ENCODE measurements at regions not wholly inside any gene's neighbourhood (a gene's known extent, or its start where the extent isn't known, plus 50 kb on each side); places are given as distances from the start of the nearest gene placed in this dataset.

DNA sequence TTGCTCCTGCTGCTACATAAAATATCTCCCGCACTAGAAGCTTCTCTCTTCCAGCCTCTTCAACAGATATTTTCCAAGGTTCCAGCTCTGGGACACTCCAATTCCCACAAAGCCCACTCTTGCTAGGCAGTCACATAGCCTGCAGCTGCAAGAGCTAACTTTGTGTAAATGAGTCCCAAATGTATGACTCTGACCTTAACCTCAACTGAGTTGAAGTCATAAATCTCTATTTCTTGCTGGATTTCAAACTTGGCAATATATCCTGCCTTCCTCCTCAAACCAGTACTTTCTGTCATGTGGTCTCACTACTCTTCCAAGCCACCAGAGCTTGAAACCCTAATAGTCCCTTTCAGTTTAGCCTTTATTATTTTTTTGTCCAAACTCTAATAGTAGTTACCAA is 315.4 kb upstream of the GRIA3 start:
- no peak for DNase-seq (ENCODE audit: low spot score, unreplicated experiment)
- TF ChIP-seq, protein P1, sequence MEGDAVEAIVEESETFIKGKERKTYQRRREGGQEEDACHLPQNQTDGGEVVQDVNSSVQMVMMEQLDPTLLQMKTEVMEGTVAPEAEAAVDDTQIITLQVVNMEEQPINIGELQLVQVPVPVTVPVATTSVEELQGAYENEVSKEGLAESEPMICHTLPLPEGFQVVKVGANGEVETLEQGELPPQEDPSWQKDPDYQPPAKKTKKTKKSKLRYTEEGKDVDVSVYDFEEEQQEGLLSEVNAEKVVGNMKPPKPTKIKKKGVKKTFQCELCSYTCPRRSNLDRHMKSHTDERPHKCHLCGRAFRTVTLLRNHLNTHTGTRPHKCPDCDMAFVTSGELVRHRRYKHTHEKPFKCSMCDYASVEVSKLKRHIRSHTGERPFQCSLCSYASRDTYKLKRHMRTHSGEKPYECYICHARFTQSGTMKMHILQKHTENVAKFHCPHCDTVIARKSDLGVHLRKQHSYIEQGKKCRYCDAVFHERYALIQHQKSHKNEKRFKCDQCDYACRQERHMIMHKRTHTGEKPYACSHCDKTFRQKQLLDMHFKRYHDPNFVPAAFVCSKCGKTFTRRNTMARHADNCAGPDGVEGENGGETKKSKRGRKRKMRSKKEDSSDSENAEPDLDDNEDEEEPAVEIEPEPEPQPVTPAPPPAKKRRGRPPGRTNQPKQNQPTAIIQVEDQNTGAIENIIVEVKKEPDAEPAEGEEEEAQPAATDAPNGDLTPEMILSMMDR (IDR thresholded peaks at IDR 0.05; ENCODE audit: unreplicated experiment) = no peak
- H3K4me3 Mint-ChIP-seq (ENCODE audit: low read depth) = no peak overlapping the region
- H3K27me3 Mint-ChIP-seq = no peaks in the 10 kb centered on the region
- H3K36me3 Mint-ChIP-seq (ENCODE audit: insufficient read depth) = no peaks in the 10 kb centered on the region
- H3K4me1 Mint-ChIP-seq (ENCODE audit: low read depth) = no peaks in the 10 kb centered on the region
- peaks cover 17% of the 10 kb centered on the region for H3K9me3 Mint-ChIP-seq (ENCODE audit: low read depth)
- no peak overlapping the region for H3K27ac Mint-ChIP-seq

DNA sequence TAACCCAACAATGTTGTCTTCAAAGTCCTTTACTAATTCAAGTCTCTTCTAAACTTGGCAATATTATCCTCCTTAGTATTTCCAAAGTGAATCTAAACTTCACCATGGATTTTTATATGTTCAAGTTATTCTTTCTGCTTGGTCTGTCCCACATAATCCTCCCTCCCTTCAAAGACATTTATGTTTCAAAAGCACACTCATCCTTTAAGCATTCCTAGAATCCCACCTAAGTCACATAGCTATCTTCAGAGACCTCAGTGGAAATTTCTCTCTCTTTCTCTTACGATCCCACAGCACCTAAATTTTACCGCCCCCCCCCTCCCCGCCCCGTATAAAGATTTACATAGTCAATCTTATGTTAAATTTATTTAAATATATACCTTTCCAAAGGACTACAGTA is 314.9 kb upstream of the GRIA3 start:
- DNase-seq (ENCODE audit: low spot score, unreplicated experiment) = no peak
- no peaks in the 10 kb centered on the region for H3K4me1 Mint-ChIP-seq (ENCODE audit: low read depth)
- TF ChIP-seq, protein P1 (IDR thresholded peaks at IDR 0.05; ENCODE audit: unreplicated experiment) = no peak
- no peaks in the 10 kb centered on the region for H3K27me3 Mint-ChIP-seq
- no peak overlapping the region for H3K27ac Mint-ChIP-seq
- no peak overlapping the region for H3K4me3 Mint-ChIP-seq (ENCODE audit: low read depth)
- no peaks in the 10 kb centered on the region for H3K36me3 Mint-ChIP-seq (ENCODE audit: insufficient read depth)
- H3K9me3 Mint-ChIP-seq (ENCODE audit: low read depth) = peaks cover 19% of the 10 kb centered on the region

DNA sequence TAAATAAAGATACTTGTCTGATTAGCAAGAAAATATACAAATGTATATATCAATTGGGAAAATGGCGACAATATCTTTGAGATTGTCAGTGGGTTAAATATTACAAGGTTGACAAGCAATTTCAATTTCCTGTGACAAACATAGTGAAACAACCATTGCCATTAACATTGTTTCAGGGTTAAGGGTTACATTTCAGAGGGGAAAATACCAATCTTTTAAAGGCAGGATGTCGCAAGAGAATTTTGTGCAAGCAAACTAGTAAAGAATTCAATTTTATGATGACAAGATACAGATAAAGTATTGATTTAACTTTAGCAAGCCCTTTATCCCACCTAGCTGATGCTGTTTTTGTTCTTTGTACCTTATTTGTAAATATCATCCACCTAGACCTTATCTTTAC is 305.8 kb upstream of the GRIA3 start:
- Mint-ChIP-seq H3K4me1 (ENCODE audit: low read depth) (peaks cover 5% of the 10 kb centered on the region), H3K4me3 (ENCODE audit: low read depth) (no peak overlapping the region)

DNA sequence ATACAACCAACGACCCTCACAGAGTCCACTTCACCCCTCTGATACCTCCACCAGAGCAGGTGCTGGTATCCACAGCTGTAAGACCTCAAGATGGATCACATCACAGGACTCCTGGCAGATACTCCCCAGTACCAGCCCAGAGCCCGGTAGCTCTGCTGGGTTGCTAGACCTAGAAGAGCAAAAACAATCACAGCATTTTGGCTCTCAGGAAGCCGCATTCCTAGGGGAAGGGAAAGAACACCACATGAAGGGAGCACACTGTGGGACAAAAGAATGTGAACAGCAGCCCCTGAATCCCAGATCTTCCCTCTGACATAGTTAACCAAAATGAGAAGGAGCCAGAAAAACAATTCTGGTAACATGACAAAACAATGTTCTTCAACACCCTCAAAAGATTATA is 303.1 kb upstream of the GRIA3 start:
- Mint-ChIP-seq H3K27me3 (no peaks in the 10 kb centered on the region), H3K4me1 (ENCODE audit: low read depth) (peaks cover 5% of the 10 kb centered on the region), H3K9me3 (ENCODE audit: low read depth) (peaks cover 42% of the 10 kb centered on the region), H3K36me3 (ENCODE audit: insufficient read depth) (no peaks in the 10 kb centered on the region), H3K4me3 (ENCODE audit: low read depth) (no peak overlapping the region), H3K27ac (no peak overlapping the region)
- no peak for DNase-seq (ENCODE audit: low spot score, unreplicated experiment)
- TF ChIP-seq, protein P1 (IDR thresholded peaks at IDR 0.05; ENCODE audit: unreplicated experiment) = no peak

More for the DNA sequence above, 305.8 kb upstream of the GRIA3 start:
- Mint-ChIP-seq H3K27me3 (no peaks in the 10 kb centered on the region), H3K36me3 (ENCODE audit: insufficient read depth) (no peaks in the 10 kb centered on the region), H3K27ac (no peak overlapping the region), H3K9me3 (ENCODE audit: low read depth) (peaks cover 27% of the 10 kb centered on the region)
- TF ChIP-seq, protein P1 (IDR thresholded peaks at IDR 0.05; ENCODE audit: unreplicated experiment) = no peak
- DNase-seq (ENCODE audit: low spot score, unreplicated experiment) = no peak

DNA sequence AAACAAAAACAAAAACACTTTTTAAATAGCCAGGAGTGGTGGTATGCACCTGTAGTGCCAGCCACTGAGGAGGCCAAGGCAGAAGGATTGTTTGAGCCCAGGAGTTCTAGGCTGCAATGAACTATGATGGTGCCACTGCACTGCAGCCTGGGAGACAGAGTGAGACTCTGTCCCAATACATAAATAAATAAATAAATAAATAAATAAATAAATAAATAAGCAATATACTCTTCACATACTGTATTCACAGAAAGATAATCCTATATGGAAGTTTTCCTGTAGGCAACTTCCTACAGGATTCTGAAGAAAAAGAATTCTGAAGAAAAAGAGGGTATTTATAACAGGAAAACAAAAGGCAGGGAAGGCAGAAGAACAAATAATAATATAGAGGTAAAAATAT is 293.3 kb upstream of the GRIA3 start:
- no peak for DNase-seq (ENCODE audit: low spot score, unreplicated experiment)
- Mint-ChIP-seq H3K27me3 (no peaks in the 10 kb centered on the region), H3K36me3 (ENCODE audit: insufficient read depth) (no peaks in the 10 kb centered on the region), H3K4me1 (ENCODE audit: low read depth) (no peaks in the 10 kb centered on the region), H3K9me3 (ENCODE audit: low read depth) (peaks cover 14% of the 10 kb centered on the region), H3K4me3 (ENCODE audit: low read depth) (no peak overlapping the region), H3K27ac (no peak overlapping the region)
- TF ChIP-seq, protein P1 (IDR thresholded peaks at IDR 0.05; ENCODE audit: unreplicated experiment) = no peak

Measured in progenitor cell of endocrine pancreas (in vitro differentiated cells).